Activated naive CD4-positive, alpha-beta T cell treated with anti-CD3 and anti-CD28 coated beads for 36 hours (primary cell): ENCODE measurements at regions not wholly inside any gene's neighbourhood (a gene's known extent, or its start where the extent isn't known, plus 50 kb on each side); places are given as distances from the start of the nearest gene placed in this dataset.

Source experiments
- CTCF ChIA-PET: fragments of 350-600 bp; sonication (Branson Sonifier 250); formaldehyde crosslinking; loops from one replicate; lab custom pipeline; 2021; ENCODE audit warnings: antibody characterized with exemption; lab: Charles Lee
- DNase-seq: peaks from one replicate; pipeline ENCODE4 v3.0.0-alpha.2; 2020
- H3K27ac Mint-ChIP-seq: one replicate; pipeline ENCODE4 v1.8.0; 2021; ENCODE audit warnings: mild to moderate bottlenecking, mixed read lengths
- H3K27me3 Mint-ChIP-seq: one replicate; pipeline ENCODE4 v1.8.0; 2021; ENCODE audit warnings: low read depth, mixed read lengths
- H3K36me3 Mint-ChIP-seq: one replicate; pipeline ENCODE4 v1.8.0; 2021; ENCODE audit warnings: low read depth, mixed read lengths
- H3K4me1 Mint-ChIP-seq: one replicate; pipeline ENCODE4 v1.8.0; 2021; ENCODE audit warnings: low read depth, mixed read lengths
- H3K4me3 Mint-ChIP-seq: one replicate; pipeline ENCODE4 v1.8.0; 2021; ENCODE audit warnings: mild to moderate bottlenecking, moderate library complexity, mixed read lengths
- H3K9me3 Mint-ChIP-seq: one replicate; pipeline ENCODE4 v1.8.0; 2021; ENCODE audit warnings: mixed read lengths
- intact Hi-C: fragments of 100-400 bp; cut with micrococcal nuclease; formaldehyde crosslinking; loops from one replicate; pipeline ENCODE4 v1.15.1; 2023

DNA sequence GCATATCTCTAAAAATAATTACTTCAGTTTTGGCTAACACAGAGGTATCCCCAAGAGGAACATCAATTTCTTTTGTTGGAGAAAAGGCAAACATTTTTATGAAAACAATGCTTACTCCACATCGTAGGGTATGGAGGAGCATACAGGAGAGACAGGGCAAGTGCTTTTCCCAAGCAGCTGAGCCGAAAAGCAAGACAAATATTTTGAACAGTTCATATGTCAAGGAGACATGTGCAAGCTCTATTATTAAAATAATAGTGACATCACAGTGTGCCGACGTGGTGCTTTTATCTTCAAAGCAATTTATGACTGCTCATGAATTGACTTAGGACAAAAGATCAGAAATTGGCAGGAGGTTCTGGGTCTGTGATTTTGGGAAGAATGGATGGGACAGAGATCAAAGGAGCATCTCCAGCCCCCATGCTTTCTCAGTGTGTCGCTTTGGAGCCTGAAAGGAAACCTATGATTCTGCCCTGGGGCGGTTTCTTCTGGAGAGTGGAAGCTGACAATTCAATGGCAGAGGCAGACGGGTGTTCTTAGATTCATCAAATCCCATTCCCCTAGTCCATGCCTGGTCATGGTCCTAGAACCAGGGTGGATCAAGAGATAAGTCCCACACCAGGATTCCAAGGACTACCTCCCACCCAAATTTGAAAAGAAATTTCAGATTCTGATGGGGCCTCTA is 97.1 kb downstream of the JCAD start:
- no peaks in the 10 kb centered on the region for H3K9me3 Mint-ChIP-seq
- CTCF ChIA-PET: no interaction called here

DNA sequence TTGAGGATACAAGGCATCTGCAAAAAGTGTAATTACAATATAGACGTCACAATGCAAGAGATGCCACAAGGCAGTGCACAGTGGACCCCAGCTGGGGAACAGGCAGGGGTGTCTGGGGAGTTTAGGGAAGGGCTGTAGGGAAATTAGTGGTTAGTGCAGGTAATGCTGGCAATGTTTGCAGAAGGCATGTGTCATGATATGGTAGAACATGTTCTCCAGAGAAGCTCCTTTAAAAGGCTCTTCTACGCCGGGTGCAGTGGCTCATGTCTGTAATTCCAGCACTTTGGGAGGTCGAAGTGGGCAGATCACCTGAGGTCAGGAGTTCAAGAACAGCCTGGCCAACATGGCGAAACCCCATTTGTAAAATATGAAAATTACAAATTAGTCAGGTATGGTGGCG is 98.0 kb downstream of the JCAD start:
- H3K36me3 Mint-ChIP-seq: no peaks in the 10 kb centered on the region
- no peaks in the 10 kb centered on the region for H3K27me3 Mint-ChIP-seq
- peaks cover 4% of the 10 kb centered on the region for H3K9me3 Mint-ChIP-seq
- CTCF ChIA-PET: no interaction called here
- H3K27ac Mint-ChIP-seq: no peak overlapping the region
- H3K4me1 Mint-ChIP-seq: no peaks in the 10 kb centered on the region
- no peak for DNase-seq
- intact Hi-C loops: no loop called here
- no peak overlapping the region for H3K4me3 Mint-ChIP-seq

More for the DNA sequence above, 97.1 kb downstream of the JCAD start:
- Mint-ChIP-seq H3K4me3 (no peak overlapping the region), H3K27ac (no peak overlapping the region), H3K4me1 (no peaks in the 10 kb centered on the region), H3K36me3 (no peaks in the 10 kb centered on the region), H3K27me3 (no peaks in the 10 kb centered on the region)
- no peak for DNase-seq
- intact Hi-C loops: no loop called here

DNA sequence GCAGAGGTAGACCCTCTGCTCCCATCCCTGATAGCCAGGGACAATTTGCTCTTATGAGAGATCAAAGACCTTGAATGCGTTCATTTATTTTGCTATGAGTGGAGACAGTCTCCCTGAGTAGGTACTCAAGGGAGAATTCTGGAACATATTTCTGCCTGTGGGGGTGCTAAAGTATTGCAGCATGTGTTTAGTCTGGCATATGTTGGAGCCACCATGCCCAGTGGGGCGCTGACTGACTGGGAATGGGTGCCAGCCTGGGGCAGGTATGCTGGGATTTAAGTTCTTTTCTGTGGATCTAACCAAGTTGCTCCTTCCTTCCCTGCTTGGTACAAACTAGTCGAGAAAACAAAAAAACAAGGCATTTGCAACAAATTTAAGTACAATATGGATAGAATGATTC is 99.1 kb downstream of the JCAD start:
- no peaks in the 10 kb centered on the region for H3K4me1 Mint-ChIP-seq
- H3K4me3 Mint-ChIP-seq: no peak overlapping the region
- H3K27ac Mint-ChIP-seq: no peak overlapping the region
- CTCF ChIA-PET: no interaction called here
- DNase-seq: no peak
- peaks cover 5% of the 10 kb centered on the region for H3K9me3 Mint-ChIP-seq
- intact Hi-C loops: no loop called here
- no peaks in the 10 kb centered on the region for H3K27me3 Mint-ChIP-seq
- no peaks in the 10 kb centered on the region for H3K36me3 Mint-ChIP-seq

DNA sequence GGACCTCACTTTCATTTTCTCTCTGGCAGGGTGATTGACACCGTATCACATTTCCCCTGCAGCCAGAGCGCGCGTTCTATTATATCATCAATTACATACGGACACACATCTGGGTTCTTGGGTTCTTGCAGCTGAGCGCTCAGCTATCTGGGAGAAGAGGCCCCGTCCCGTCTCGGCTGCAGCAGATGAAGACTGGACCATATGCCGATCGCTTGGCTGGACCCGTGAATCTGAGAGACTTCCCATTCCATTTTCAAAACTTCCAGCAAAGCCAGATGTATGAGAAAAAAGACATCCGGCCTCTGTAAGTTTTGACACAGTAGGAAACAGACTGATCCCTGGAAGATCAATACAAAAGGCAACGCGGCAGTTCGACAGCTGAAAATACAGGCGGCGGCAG is 99.8 kb downstream of the JCAD start:
- H3K36me3 Mint-ChIP-seq: no peaks in the 10 kb centered on the region
- intact Hi-C loops: no loop called here
- no peak overlapping the region for H3K27ac Mint-ChIP-seq
- no peak overlapping the region for H3K4me3 Mint-ChIP-seq
- CTCF ChIA-PET: no interaction called here
- DNase-seq: no peak
- H3K4me1 Mint-ChIP-seq: no peaks in the 10 kb centered on the region
- H3K27me3 Mint-ChIP-seq: no peaks in the 10 kb centered on the region
- H3K9me3 Mint-ChIP-seq: peaks cover 5% of the 10 kb centered on the region

DNA sequence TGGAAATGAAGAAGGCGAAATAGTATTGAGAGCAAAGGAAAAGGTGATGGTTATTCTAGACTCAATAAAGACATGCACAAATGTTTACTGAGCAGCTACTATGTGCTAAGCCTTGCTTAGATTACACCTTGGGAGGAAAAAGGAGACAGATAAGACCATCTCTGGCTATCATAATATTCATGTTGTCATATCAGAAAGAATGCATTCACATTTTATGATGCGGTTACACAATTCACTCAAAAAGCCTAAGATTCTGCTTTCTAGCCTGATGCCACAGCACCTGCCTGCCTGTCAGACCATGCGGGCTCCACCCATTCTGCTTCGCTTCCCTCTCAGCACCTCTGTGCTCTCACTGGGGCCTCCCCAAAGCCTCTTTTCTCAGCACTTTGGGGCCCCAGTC is 100.9 kb downstream of the JCAD start:
- H3K27me3 Mint-ChIP-seq: no peaks in the 10 kb centered on the region
- CTCF ChIA-PET: no interaction called here
- H3K4me3 Mint-ChIP-seq: no peak overlapping the region
- no peak overlapping the region for H3K27ac Mint-ChIP-seq
- H3K9me3 Mint-ChIP-seq: peaks cover 5% of the 10 kb centered on the region
- DNase-seq: no peak
- H3K4me1 Mint-ChIP-seq: no peaks in the 10 kb centered on the region
- no peaks in the 10 kb centered on the region for H3K36me3 Mint-ChIP-seq
- intact Hi-C loops: no loop called here

DNA sequence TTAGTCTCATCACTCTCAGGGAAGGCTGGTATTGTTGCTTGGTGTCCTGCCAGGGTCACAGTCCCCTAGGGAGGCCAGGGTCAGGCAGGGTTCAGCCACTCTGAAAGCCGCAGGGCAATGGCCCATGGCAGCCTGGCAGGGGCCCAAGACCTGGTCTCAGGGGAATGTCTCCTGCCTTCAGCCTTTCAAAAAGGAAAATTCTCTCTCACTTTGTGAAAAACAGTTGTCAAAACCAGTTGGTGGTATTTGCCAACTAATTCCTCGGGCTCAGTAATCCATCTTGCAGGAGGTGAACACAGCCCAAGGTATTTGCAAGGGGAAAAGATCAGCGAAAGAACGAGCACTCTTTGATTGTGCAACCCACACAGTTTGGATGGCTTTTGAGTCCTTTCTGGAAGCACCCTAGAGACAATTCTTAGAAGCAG is 101.5 kb downstream of the JCAD start:
- H3K36me3 Mint-ChIP-seq: no peaks in the 10 kb centered on the region
- peaks cover 5% of the 10 kb centered on the region for H3K9me3 Mint-ChIP-seq
- no peaks in the 10 kb centered on the region for H3K27me3 Mint-ChIP-seq
- no peaks in the 10 kb centered on the region for H3K4me1 Mint-ChIP-seq
- H3K27ac Mint-ChIP-seq: no peak overlapping the region
- no peak for DNase-seq
- no peak overlapping the region for H3K4me3 Mint-ChIP-seq
- CTCF ChIA-PET: no interaction called here
- intact Hi-C loops: no loop called here

DNA sequence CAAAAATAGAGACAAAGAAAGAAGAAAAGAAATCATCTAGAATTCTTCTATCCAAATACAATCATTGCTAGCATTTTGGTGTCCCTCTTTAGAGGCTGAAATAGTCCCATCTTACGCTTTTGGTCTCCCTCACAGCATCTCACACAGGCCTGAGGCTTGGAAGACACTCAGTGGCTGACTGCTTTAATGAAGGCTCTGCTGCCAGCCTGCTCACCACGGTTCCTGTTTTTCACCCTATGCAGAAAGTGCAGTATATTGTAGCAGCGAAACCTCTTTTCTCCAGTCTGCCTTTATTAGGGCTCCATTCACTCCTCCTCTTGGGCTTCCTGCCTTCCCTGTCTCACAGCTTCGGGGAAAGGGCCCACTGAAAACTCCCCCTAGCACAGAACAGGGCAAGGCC is 102.2 kb downstream of the JCAD start:
- Mint-ChIP-seq H3K27ac (no peak overlapping the region), H3K36me3 (no peaks in the 10 kb centered on the region)
- CTCF ChIA-PET: no interaction called here

DNA sequence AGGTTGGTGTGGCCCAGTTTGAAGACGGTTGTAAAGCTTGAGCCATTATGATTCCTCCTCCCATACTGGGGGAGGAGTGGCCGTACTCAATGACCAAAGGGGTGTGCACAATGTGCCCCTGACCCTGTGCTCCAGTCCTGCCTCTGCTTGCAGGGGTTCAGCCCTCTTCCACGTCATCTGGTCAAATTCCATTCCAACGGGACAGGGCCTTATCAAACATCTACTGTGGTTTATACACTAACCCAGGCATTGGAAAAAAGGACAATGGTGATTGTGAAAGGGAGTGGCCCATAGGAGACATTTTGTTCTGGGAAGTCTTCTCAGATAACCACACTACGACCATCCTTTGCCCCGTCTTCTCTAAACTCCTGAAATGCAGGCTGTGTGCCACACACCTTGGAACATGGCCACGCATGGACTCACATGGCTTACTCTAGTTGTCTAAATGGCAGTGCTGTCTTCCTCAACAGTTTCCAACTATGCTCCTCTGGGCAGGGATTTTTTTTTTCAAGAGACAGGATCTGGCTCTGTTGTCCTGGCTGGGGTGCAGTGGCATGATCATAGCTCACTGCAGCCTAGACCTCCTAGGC is 103.0 kb downstream of the JCAD start:
- no peak for DNase-seq
- Mint-ChIP-seq H3K4me1 (no peaks in the 10 kb centered on the region), H3K4me3 (no peak overlapping the region), H3K27me3 (no peaks in the 10 kb centered on the region), H3K36me3 (no peaks in the 10 kb centered on the region), H3K27ac (no peak overlapping the region), H3K9me3 (peaks cover 5% of the 10 kb centered on the region)
- intact Hi-C loops: no loop called here
- CTCF ChIA-PET: no interaction called here

More for the DNA sequence above, 102.2 kb downstream of the JCAD start:
- H3K27me3 Mint-ChIP-seq: no peaks in the 10 kb centered on the region
- no peak overlapping the region for H3K4me3 Mint-ChIP-seq
- DNase-seq: no peak
- no peaks in the 10 kb centered on the region for H3K4me1 Mint-ChIP-seq
- intact Hi-C loops: no loop called here
- peaks cover 5% of the 10 kb centered on the region for H3K9me3 Mint-ChIP-seq

DNA sequence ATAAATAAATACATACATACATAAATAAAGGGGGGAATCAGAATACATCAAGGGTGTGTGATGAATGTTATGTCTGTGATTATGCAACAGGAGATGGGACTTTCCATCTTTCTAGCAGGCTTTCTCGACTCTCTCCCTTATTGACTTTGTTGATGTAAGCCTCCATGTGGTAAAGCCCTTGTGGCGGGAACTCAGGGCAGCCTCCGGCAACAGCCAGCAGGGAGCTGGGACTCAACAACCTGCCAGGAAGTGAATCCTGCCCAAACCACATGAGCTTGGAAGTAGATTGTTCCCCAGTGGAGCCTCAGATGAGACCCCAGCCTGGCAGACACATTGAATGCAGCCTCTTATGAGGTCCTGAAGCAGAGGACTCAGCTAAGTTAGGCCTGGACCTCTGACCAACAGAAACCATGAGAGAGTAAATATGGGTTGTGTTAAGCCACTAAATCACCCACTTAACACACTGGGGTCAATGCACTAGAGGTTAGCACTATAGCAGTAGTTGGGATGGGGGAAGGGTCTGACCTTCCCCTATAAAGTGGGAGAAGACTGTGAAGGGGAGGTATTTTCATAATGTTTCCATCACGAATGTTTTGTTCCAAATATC is 104.0 kb downstream of the JCAD start:
- H3K4me1 Mint-ChIP-seq: no peaks in the 10 kb centered on the region
- intact Hi-C loops: no loop called here
- H3K27ac Mint-ChIP-seq: no peak overlapping the region
- peaks cover 5% of the 10 kb centered on the region for H3K9me3 Mint-ChIP-seq
- no peak overlapping the region for H3K4me3 Mint-ChIP-seq
- CTCF ChIA-PET: no interaction called here
- H3K27me3 Mint-ChIP-seq: no peaks in the 10 kb centered on the region
- H3K36me3 Mint-ChIP-seq: no peaks in the 10 kb centered on the region
- DNase-seq: no peak

DNA sequence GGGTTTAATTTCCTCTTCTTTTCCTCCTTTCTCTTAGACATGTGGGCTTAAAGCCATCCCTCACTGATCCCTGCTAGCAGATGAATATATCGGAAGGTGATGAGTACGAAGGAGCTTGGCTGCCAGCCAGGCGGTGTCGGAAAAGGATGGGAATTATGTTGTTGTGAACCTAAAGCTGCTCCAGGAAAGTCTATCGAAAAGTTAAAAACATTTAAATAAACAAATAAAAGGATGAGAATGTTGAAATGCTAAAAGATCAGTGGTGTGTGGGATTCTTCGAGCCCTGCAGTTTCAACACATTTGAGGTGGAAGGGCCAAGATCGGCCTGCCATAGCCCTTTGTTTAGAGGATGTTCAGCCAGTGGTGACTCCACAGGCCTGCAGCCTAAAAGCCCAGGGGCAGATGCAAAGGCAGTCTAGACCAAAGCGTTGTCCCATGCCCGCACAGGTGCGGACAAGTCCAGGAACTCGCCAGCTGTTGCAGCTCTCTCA is 107.9 kb downstream of the JCAD start:
- no peak overlapping the region for H3K4me3 Mint-ChIP-seq
- H3K27ac Mint-ChIP-seq: no peak overlapping the region
- peaks cover 2% of the 10 kb centered on the region for H3K4me1 Mint-ChIP-seq
- CTCF ChIA-PET: no interaction called here
- intact Hi-C loops: no loop called here
- H3K27me3 Mint-ChIP-seq: no peaks in the 10 kb centered on the region
- DNase-seq: no peak
- no peaks in the 10 kb centered on the region for H3K36me3 Mint-ChIP-seq
- H3K9me3 Mint-ChIP-seq: peaks cover 3% of the 10 kb centered on the region

DNA sequence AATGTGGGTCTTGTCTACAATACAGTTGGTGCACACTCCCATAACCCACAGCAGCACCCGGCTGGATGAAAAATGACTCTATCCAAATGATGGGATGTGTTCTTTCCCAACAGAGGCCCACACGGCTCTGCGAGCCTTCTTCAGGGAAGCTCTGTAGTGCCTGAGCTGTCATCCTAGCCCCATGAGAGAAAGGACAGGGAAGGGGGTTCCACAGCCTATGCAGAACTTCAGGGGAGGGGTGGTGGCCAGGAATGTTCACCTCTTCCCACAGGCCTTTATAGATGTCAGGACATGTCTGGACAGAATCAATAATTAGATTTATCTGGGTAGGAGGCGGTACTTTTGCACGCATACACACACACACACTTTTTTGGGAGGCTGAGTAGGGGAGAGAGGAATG is 109.0 kb downstream of the JCAD start:
- Mint-ChIP-seq H3K27ac (no peak overlapping the region), H3K27me3 (no peaks in the 10 kb centered on the region), H3K36me3 (no peaks in the 10 kb centered on the region), H3K9me3 (no peaks in the 10 kb centered on the region), H3K4me1 (peaks cover 2% of the 10 kb centered on the region), H3K4me3 (no peak overlapping the region)
- CTCF ChIA-PET: no interaction called here
- no peak for DNase-seq
- intact Hi-C loops: no loop called here

DNA sequence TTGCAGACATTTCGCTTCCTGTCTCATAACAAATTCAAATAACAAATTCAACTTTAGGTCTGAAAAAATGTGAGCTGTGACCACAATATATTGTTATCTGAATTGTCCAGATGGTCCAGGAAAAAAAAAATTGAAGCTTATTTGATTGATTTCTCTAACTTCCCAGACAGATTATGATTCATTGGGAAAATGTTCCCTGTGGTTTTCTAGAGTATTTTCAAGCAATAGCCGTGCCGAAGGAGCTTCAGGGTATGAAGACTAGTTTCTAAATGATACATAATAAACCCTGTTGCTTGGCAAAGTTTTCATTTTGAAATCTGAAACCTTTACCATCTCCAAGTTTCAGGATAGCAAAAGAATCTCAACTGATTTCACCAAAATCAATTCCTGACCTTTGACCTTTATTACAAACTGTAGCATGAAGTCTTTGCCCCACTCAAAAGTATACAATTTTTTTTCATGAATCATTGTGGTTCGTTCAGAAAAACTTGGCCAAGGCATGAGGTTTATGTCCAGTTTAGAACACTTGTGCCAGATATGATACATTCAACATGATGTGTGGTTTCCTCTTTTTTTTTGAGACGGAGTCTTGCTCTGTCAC is 109.9 kb downstream of the JCAD start:
- Mint-ChIP-seq H3K36me3 (no peaks in the 10 kb centered on the region), H3K27me3 (no peaks in the 10 kb centered on the region), H3K27ac (no peak overlapping the region), H3K9me3 (no peaks in the 10 kb centered on the region), H3K4me3 (no peak overlapping the region), H3K4me1 (peaks cover 2% of the 10 kb centered on the region)
- DNase-seq: no peak
- CTCF ChIA-PET: no interaction called here
- intact Hi-C loops: no loop called here
